Adrenal gland (tissue), 9 donors: ENCODE measurements at regions not wholly inside any gene's neighbourhood (a gene's known extent, or its start where the extent isn't known, plus 50 kb on each side); places are given as distances from the start of the nearest gene placed in this dataset.

Experiments
- DNase-seq, 7 donors: peaks; one replicate each; pipeline ENCODE4 v3.0.0-alpha.2; 2019 to 2020
- H3K27ac ChIP-seq, 5 donors: fragments of 200-600 bp; sonication (generic) in 4 of 5; 1 replicate in 3 of 5; 2 replicates in 2 of 5; pipeline versions ENCODE4 v1.5.1 to v1.8.0; 2016 to 2020; ENCODE audit warnings: mild to moderate bottlenecking in 1 of 5
- H3K27me3 ChIP-seq: fragments of 200-600 bp; 2 replicates; pipeline ENCODE4 v1.8.0; 2021
- H3K36me3 ChIP-seq, 2 donors: fragments of 200-600 bp; replicated peaks in 1 of 2; 1 replicate in 1 of 2; 2 replicates in 1 of 2; pipeline versions ENCODE4 v1.5.1 to v1.8.0; 2018 to 2022
- H3K4me1 ChIP-seq, 2 donors: fragments of 200-600 bp; replicated peaks in 1 of 2; 1 replicate in 1 of 2; 2 replicates in 1 of 2; pipeline versions ENCODE4 v1.5.1 to v1.8.0; 2018 to 2021
- H3K4me3 ChIP-seq, 4 donors: fragments of 200-600 bp; sonication (generic) in 3 of 4; one replicate each; pipeline ENCODE4 v1.5.1; 2016 to 2018
- H3K9me3 ChIP-seq, 3 donors: fragments of 200-600 bp; sonication (generic) in 1 of 3; replicated peaks in 1 of 3; 1 replicate in 2 of 3; 2 replicates in 1 of 3; pipeline versions ENCODE4 v1.5.1 to v1.8.0; 2016 to 2021
- POLR2A ChIP-seq, 2 donors: fragments of 450-650 bp; IDR thresholded peaks; one replicate each; pipeline ENCODE4 v1.6.1; 2017; ENCODE audit warnings: antibody characterized with exemption in 2 of 2, mild to moderate bottlenecking in 2 of 2, moderate library complexity in 1 of 2
- WGBS, 4 donors: extraction: QIAGEN DNeasy Blood & Tissue Kit in 2 of 4; methylation state at CpG; one replicate each; pipeline versions ENCODE4 v1.1.5 to v1.1.7; 2013 to 2017; 5-methylcytosine and 5-hydroxymethylcytosine counted together
- intact Hi-C, 2 donors: fragments of 100-400 bp; cut with DNase I; formaldehyde crosslinking; loops; one replicate each; pipeline versions ENCODE4 v1.14.1 to v1.15.0; 2022 to 2023
- TF ChIP-seq, protein P1 (sequence below), 6 experiments: fragments of 450-650 bp in 4 of 6; fragments of 200-600 bp in 2 of 6; sonication (generic) in 1 of 6; IDR thresholded peaks; 1 replicate in 5 of 6; 2 replicates in 1 of 6; pipeline versions ENCODE4 v1.5.1 to v1.8.0; 2016 to 2021; ENCODE audit warnings: antibody characterized with exemption in 6 of 6, mild to moderate bottlenecking in 2 of 6, moderate library complexity in 1 of 6
- donor health status: healthy with polysubstance abuse.
- donor health status: Bipolar disorder and iron deficiency.
- donor health status: DM: yes; HTN: yes; CAD: no.
- donor health status: DM: no; HTN: no; CAD: no.
- donor health status: DM: no; HTN: no; CAD: no.

- no peak overlapping the region for H3K4me3 ChIP-seq
- TF ChIP-seq, protein P1, sequence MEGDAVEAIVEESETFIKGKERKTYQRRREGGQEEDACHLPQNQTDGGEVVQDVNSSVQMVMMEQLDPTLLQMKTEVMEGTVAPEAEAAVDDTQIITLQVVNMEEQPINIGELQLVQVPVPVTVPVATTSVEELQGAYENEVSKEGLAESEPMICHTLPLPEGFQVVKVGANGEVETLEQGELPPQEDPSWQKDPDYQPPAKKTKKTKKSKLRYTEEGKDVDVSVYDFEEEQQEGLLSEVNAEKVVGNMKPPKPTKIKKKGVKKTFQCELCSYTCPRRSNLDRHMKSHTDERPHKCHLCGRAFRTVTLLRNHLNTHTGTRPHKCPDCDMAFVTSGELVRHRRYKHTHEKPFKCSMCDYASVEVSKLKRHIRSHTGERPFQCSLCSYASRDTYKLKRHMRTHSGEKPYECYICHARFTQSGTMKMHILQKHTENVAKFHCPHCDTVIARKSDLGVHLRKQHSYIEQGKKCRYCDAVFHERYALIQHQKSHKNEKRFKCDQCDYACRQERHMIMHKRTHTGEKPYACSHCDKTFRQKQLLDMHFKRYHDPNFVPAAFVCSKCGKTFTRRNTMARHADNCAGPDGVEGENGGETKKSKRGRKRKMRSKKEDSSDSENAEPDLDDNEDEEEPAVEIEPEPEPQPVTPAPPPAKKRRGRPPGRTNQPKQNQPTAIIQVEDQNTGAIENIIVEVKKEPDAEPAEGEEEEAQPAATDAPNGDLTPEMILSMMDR (IDR thresholded peaks at IDR 0.05) = no peak
- no peak for TF ChIP-seq POLR2A (IDR thresholded peaks at IDR 0.05)
- H3K36me3 ChIP-seq = no peaks in the 10 kb centered on the region
- H3K9me3 ChIP-seq = no peaks in the 10 kb centered on the region
- intact Hi-C loops = no loop called here
- no peaks in the 10 kb centered on the region for H3K27me3 ChIP-seq
- no peaks in the 10 kb centered on the region for H3K4me1 ChIP-seq
- H3K27ac ChIP-seq = no peak overlapping the region
- WGBS, 4 donors = 71 to 82% (median 80%) methylated on average over 2 of the region's 2 CpGs
- no peak for DNase-seq
Observed at GRCh38 chr4:57318703-57319102, 208.5 kb upstream of the IGFBP7 start.

DNA sequence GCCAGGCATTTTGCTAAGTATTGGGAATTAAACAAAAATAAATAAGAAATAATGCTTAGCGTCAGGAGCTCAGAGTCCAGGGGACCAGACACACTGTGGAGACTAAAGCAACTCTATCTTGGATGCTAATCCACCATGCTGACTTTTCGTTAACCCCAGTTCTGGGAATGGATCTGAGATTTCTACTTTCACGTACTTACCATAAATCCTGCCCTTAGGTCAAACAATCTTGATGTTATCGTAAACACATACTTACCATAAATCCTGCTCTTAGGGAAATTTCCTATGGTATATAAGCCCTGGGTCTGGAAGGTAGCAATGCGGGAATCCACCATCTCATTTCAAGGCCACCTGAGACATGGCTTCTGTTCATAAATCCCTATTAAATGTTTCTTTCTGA, 204.5 kb upstream of the IGFBP7 start:
- H3K27me3 ChIP-seq = no peaks in the 10 kb centered on the region
- TF ChIP-seq POLR2A (IDR thresholded peaks at IDR 0.05) = no peak
- TF ChIP-seq, protein P1 (IDR thresholded peaks at IDR 0.05) = no peak
- H3K9me3 ChIP-seq = no peaks in the 10 kb centered on the region
- H3K4me1 ChIP-seq = no peaks in the 10 kb centered on the region
- intact Hi-C loops = no loop called here
- H3K36me3 ChIP-seq = no peaks in the 10 kb centered on the region
- H3K4me3 ChIP-seq = no peak overlapping the region
- no peak for DNase-seq
- WGBS, 4 donors = 74 to 83% (median 82%) methylated on average over 5 of the region's 5 CpGs
- no peak overlapping the region for H3K27ac ChIP-seq

- Histone ChIP-seq H3K4me3 (no peak overlapping the region), H3K27me3 (no peaks in the 10 kb centered on the region), H3K27ac (no peak overlapping the region), H3K4me1 (no peaks in the 10 kb centered on the region), H3K36me3 (no peaks in the 10 kb centered on the region), H3K9me3 (no peaks in the 10 kb centered on the region)
- DNase-seq = no peak
- intact Hi-C loops = no loop called here
- WGBS, 4 donors = 34 to 45% (median 38%) methylated on average over 1 of the region's 1 CpG
- TF ChIP-seq POLR2A (IDR thresholded peaks at IDR 0.05) = no peak
- TF ChIP-seq, protein P1 (IDR thresholded peaks at IDR 0.05) = no peak
Observed at GRCh38 chr4:57312296-57312695, 202.1 kb upstream of the IGFBP7 start.

GRCh38 chr4:57309658-57310057, 199.5 kb upstream of the IGFBP7 start:
- Histone ChIP-seq H3K4me1 (no peaks in the 10 kb centered on the region), H3K27me3 (no peaks in the 10 kb centered on the region), H3K27ac (no peak overlapping the region), H3K36me3 (no peaks in the 10 kb centered on the region), H3K9me3 (no peaks in the 10 kb centered on the region), H3K4me3 (no peak overlapping the region)
- intact Hi-C loops = no loop called here
- WGBS, 4 donors = 53 to 85% (median 80%) methylated on average over 1 of the region's 1 CpG
- DNase-seq = no peak
- no peak for TF ChIP-seq POLR2A (IDR thresholded peaks at IDR 0.05)
- TF ChIP-seq, protein P1 (IDR thresholded peaks at IDR 0.05) = no peak
